ENCODE measurements at regions not wholly inside any gene's neighbourhood (a gene's known extent, or its start where the extent isn't known, plus 50 kb on each side); places are given as distances from the start of the nearest gene placed in this dataset.

- Mint-ChIP-seq H3K4me1 (ENCODE audit: unreplicated experiment) (peaks cover 35% of the 10 kb centered on the region), H3K27ac (no peak overlapping the region)
Measured at GRCh38 chr6:37580176-37580955, 80.7 kb upstream of the CCDC167 start.

GRCh38 chr6:37579444-37580067, 79.9 kb upstream of the CCDC167 start:
- H3K27me3 Mint-ChIP-seq, result peaks cover 3% of the 10 kb centered on the region
- no peak overlapping the region for H3K27ac Mint-ChIP-seq
- no peaks in the 10 kb centered on the region for H3K36me3 Mint-ChIP-seq
- peaks cover 31% of the 10 kb centered on the region for H3K4me1 Mint-ChIP-seq (ENCODE audit: unreplicated experiment)
- no peaks in the 10 kb centered on the region for H3K9me3 Mint-ChIP-seq
- TF ChIP-seq CTCF (conservative IDR thresholded peaks at IDR 0.05), result no peak
- no peak overlapping the region for H3K4me3 Mint-ChIP-seq
- no peak for DNase-seq (ENCODE audit: extremely low spot score, unreplicated experiment)

More at GRCh38 chr6:37580176-37580955, 80.7 kb upstream of the CCDC167 start:
- Mint-ChIP-seq H3K36me3 (no peaks in the 10 kb centered on the region), H3K27me3 (no peaks in the 10 kb centered on the region), H3K9me3 (no peaks in the 10 kb centered on the region), H3K4me3 (no peak overlapping the region)
- DNase-seq (ENCODE audit: extremely low spot score, unreplicated experiment), result no peak
- TF ChIP-seq CTCF (conservative IDR thresholded peaks at IDR 0.05), result no peak

GRCh38 chr6:37578104-37578503, 78.4 kb upstream of the CCDC167 start:
- Mint-ChIP-seq H3K9me3 (no peaks in the 10 kb centered on the region), H3K27ac (no peak overlapping the region), H3K27me3 (peaks cover 3% of the 10 kb centered on the region), H3K4me1 (ENCODE audit: unreplicated experiment) (peaks cover 24% of the 10 kb centered on the region), H3K4me3 (no peak overlapping the region), H3K36me3 (no peaks in the 10 kb centered on the region)
- no peak for TF ChIP-seq CTCF (conservative IDR thresholded peaks at IDR 0.05)
- no peak for DNase-seq (ENCODE audit: extremely low spot score, unreplicated experiment)

- H3K36me3 Mint-ChIP-seq, result no peaks in the 10 kb centered on the region
- no peak for TF ChIP-seq CTCF (conservative IDR thresholded peaks at IDR 0.05)
- peaks cover 16% of the 10 kb centered on the region for H3K4me1 Mint-ChIP-seq (ENCODE audit: unreplicated experiment)
- no peak for DNase-seq (ENCODE audit: extremely low spot score, unreplicated experiment)
- H3K4me3 Mint-ChIP-seq, result no peak overlapping the region
- peak overlapping the region; percentile 27 for H3K27ac Mint-ChIP-seq
- H3K9me3 Mint-ChIP-seq, result no peaks in the 10 kb centered on the region
- peaks cover 12% of the 10 kb centered on the region for H3K27me3 Mint-ChIP-seq
Measured at GRCh38 chr6:37576336-37576737, 76.6 kb upstream of the CCDC167 start.

GRCh38 chr6:37575221-37575620, 75.5 kb upstream of the CCDC167 start:
- DNase-seq (ENCODE audit: extremely low spot score, unreplicated experiment), result no peak
- peaks cover 23% of the 10 kb centered on the region for H3K27me3 Mint-ChIP-seq
- H3K4me1 Mint-ChIP-seq (ENCODE audit: unreplicated experiment), result peaks cover 20% of the 10 kb centered on the region
- TF ChIP-seq CTCF (conservative IDR thresholded peaks at IDR 0.05), result no peak
- no peaks in the 10 kb centered on the region for H3K9me3 Mint-ChIP-seq
- H3K27ac Mint-ChIP-seq, result no peak overlapping the region
- H3K4me3 Mint-ChIP-seq, result no peak overlapping the region
- H3K36me3 Mint-ChIP-seq, result no peaks in the 10 kb centered on the region
